Psoas muscle (tissue), 7 donors: ENCODE measurements at regions not wholly inside any gene's neighbourhood (a gene's known extent, or its start where the extent isn't known, plus 50 kb on each side); places are given as distances from the start of the nearest gene placed in this dataset.
"Not testable (repeated sequence)": the region's sequence is repeated elsewhere in the genome, so short reads cannot be mapped to it uniquely, and the experiment has no call there.

Source experiments
- ATAC-seq, 4 donors: fragments of 200-7000 bp; cut with Tn5 transposase; one replicate each; pipeline ENCODE4 v1.9.1; 2020; ENCODE audit warnings: moderate library complexity in 3 of 4, mild to moderate bottlenecking in 2 of 4
- DNase-seq, 2 donors: peaks; one replicate each; pipeline ENCODE4 v3.0.0-alpha.2; 2020
- H3K27ac ChIP-seq: fragments of 200-600 bp; one replicate; pipeline ENCODE4 v1.8.0; 2022
- H3K27me3 ChIP-seq, 3 donors: fragments of 200-600 bp in 1 of 3; one replicate each; pipeline versions ENCODE4 v1.6.1 to v1.8.0; 2013 to 2022; ENCODE audit warnings: low read length in 2 of 3, mild to moderate bottlenecking in 2 of 3, moderate library complexity in 1 of 3; ENCODE audit not compliant: insufficient read depth in 3 of 3
- H3K36me3 ChIP-seq, 2 donors: fragments of 200-600 bp in 1 of 2; one replicate each; pipeline versions ENCODE4 v1.6.1 to v1.8.0; 2013 to 2022; ENCODE audit warnings: low read depth in 1 of 2, mild to moderate bottlenecking in 1 of 2, moderate library complexity in 1 of 2; ENCODE audit not compliant: insufficient read depth in 1 of 2
- H3K4me1 ChIP-seq: fragments of 200-600 bp; one replicate; pipeline ENCODE4 v1.8.0; 2022
- H3K4me3 ChIP-seq: fragments of 200-600 bp; one replicate; pipeline ENCODE4 v1.8.0; 2022; ENCODE audit warnings: mild to moderate bottlenecking
- H3K9me3 ChIP-seq: fragments of 200-600 bp; one replicate; pipeline ENCODE4 v1.8.0; 2022
- WGBS, 3 donors: extraction: QIAGEN DNeasy Blood & Tissue Kit; methylation state at CpG; one replicate each; pipeline versions ENCODE4 v1.1.6 to v1.1.7; 2013; 5-methylcytosine and 5-hydroxymethylcytosine counted together
- intact Hi-C, 2 donors: fragments of 100-400 bp; cut with DNase I; formaldehyde crosslinking; loops; one replicate each; pipeline versions ENCODE4 v1.11.0 to v1.14.2; 2022
- TF ChIP-seq, protein P1 (sequence below): fragments of 200-600 bp; IDR thresholded peaks from one replicate; pipeline ENCODE4 v1.8.0; 2022; ENCODE audit warnings: antibody characterized with exemption
- donor health status: healthy with polysubstance abuse.
- donor health status: DM: no; HTN: no; CAD: no; lungs with moderate emphysema.
- donor health status: Bipolar disorder and iron deficiency.
- donor health status: healthy.
- donor health status: DM: yes; HTN: yes; CAD: no.
- donor health status: DM: no; HTN: no; CAD: no.
- donor health status: DM: yes; HTN: yes; CAD: no.

DNA sequence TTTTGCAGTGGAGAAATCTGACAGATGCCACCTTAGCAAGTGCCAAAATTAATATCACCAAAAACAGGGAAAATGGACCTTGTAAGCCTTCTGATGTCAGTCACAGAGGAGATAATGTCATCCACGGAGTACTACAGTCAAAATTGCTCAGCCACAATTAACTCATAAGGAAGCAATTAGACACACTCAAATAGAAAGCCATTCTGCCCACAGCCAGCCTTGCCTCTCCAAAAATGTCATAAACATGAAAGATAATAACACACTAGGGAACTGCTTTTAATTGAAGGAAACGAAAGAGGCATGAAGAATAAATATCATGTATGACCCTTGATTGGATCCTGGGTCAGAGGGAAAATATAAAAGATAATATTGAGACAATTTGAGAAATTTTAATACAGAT lies 505.6 kb upstream of the API5 start:
- 9 to 11% (median 9%) methylated on average over 2 of the region's 2 CpGs for WGBS, 3 donors

DNA sequence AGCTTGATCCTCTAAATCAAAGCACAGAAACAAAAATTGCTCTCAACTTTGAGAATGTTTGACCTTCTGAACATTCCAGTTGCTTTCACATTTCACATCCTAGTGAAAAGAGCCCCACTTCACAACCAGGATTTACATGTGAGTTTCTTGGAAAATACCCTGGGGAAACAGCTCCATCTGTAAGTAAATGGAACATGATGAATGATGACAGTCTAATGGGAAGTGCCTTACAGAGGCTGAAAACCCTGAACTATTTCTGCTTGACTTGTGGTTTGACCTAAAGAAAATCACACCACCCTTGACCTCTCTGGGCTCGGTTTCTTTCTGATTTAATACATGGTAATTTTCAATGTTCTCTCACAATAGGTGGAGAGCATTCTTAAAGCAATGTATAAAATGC lies 499.4 kb upstream of the API5 start:
- H3K36me3 ChIP-seq = no peaks in the 10 kb centered on the region
- no peak for ATAC-seq
- no peak overlapping the region for H3K27ac ChIP-seq
- intact Hi-C loops = no loop called here
- H3K27me3 ChIP-seq = no peaks in the 10 kb centered on the region
- TF ChIP-seq, protein P1, sequence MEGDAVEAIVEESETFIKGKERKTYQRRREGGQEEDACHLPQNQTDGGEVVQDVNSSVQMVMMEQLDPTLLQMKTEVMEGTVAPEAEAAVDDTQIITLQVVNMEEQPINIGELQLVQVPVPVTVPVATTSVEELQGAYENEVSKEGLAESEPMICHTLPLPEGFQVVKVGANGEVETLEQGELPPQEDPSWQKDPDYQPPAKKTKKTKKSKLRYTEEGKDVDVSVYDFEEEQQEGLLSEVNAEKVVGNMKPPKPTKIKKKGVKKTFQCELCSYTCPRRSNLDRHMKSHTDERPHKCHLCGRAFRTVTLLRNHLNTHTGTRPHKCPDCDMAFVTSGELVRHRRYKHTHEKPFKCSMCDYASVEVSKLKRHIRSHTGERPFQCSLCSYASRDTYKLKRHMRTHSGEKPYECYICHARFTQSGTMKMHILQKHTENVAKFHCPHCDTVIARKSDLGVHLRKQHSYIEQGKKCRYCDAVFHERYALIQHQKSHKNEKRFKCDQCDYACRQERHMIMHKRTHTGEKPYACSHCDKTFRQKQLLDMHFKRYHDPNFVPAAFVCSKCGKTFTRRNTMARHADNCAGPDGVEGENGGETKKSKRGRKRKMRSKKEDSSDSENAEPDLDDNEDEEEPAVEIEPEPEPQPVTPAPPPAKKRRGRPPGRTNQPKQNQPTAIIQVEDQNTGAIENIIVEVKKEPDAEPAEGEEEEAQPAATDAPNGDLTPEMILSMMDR = no peak
- no peaks in the 10 kb centered on the region for H3K4me1 ChIP-seq
- H3K9me3 ChIP-seq = no peaks in the 10 kb centered on the region
- no peak for DNase-seq
- H3K4me3 ChIP-seq = no peak overlapping the region
- 3 to 11% (median 6%) methylated on average over 1 of the region's 1 CpG for WGBS, 3 donors

More for the DNA sequence above, 505.6 kb upstream of the API5 start:
- TF ChIP-seq, protein P1 = no peak
- Histone ChIP-seq H3K27ac (no peak overlapping the region), H3K4me1 (no peaks in the 10 kb centered on the region), H3K36me3 (no peaks in the 10 kb centered on the region), H3K4me3 (no peak overlapping the region), H3K9me3 (no peaks in the 10 kb centered on the region), H3K27me3 (no peaks in the 10 kb centered on the region)
- intact Hi-C loops = no loop called here
- ATAC-seq = no peak
- no peak for DNase-seq

DNA sequence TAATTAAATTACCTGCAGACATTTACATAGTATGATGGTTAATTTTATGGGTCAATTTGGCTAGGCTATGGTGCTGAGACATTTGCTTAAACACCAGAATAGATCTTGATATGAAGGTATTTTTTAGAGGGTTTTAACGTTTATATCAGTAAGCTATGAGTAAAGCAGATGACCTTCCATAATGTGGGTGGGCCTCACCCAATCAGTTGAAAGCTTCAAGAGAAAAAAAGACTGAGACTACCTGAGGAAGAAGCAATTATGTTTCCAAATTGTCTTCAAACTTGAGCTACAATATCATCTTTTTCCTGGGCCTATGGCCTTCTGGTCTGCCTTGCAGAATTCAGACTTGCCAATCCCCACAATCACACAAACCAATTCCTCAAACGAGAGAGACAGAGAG lies 498.8 kb upstream of the API5 start:
- intact Hi-C loops = no loop called here
- 63 to 72% (median 65%) methylated on average over 2 of the region's 2 CpGs for WGBS, 3 donors

DNA sequence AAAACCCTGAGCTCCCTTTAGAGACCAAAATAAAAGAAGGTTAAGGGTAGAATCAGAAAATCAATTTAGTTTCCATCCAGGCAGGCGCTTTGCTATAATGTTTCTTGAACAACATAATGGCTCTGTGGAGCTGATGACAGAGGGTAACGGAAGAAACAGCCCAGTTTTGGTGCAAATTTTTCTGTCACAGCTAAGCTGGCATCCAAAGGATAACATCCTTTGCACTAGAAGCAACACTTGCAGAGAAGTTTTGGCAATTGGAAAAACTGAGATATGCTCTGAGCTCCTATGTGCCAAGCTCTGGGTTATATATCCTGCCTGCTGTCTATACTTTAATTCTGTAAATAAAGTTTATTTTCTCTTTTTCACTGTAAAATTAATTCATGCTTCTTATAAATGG lies 495.3 kb upstream of the API5 start:
- ATAC-seq (no peak), DNase-seq (no peak)
- no peaks in the 10 kb centered on the region for H3K9me3 ChIP-seq
- no peak overlapping the region for H3K27ac ChIP-seq
- TF ChIP-seq, protein P1 = no peak
- no peaks in the 10 kb centered on the region for H3K36me3 ChIP-seq
- no peaks in the 10 kb centered on the region for H3K4me1 ChIP-seq
- 84 to 92% (median 86%) methylated on average over 2 of the region's 2 CpGs for WGBS, 3 donors
- intact Hi-C loops = no loop called here
- no peaks in the 10 kb centered on the region for H3K27me3 ChIP-seq
- H3K4me3 ChIP-seq = no peak overlapping the region

More for the DNA sequence above, 498.8 kb upstream of the API5 start:
- H3K9me3 ChIP-seq = no peaks in the 10 kb centered on the region
- H3K4me3 ChIP-seq = no peak overlapping the region
- H3K36me3 ChIP-seq = no peaks in the 10 kb centered on the region
- DNase-seq = no peak
- no peak overlapping the region for H3K27ac ChIP-seq
- H3K4me1 ChIP-seq = no peaks in the 10 kb centered on the region
- TF ChIP-seq, protein P1 = no peak
- ATAC-seq = no peak
- no peaks in the 10 kb centered on the region for H3K27me3 ChIP-seq

DNA sequence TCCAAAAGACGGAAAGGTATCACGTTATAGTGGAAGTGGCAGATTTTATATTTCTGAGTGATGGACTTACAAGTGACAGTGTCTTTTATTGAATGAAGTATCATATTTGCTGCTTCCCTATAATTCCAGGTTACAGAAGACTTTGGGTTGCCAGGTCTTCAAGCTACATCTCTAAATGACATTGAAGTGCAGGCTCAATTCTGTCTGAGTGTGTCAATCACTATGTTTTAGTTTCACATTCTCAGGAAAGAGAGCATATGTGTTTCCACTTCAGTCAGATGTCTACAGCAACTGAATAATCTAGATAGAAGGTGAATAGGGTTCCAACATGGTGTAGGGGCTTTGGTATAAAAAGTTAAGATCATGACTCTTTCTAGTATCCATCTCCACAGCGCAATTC lies 492.7 kb upstream of the API5 start:
- WGBS, 3 donors = 70 to 93% (median 91%) methylated on average over 3 of the region's 3 CpGs
- Histone ChIP-seq H3K9me3 (no peaks in the 10 kb centered on the region), H3K27ac (no peak overlapping the region), H3K4me3 (no peak overlapping the region), H3K27me3 (no peaks in the 10 kb centered on the region), H3K4me1 (no peaks in the 10 kb centered on the region), H3K36me3 (no peaks in the 10 kb centered on the region)
- intact Hi-C loops = no loop called here
- ATAC-seq (no peak), DNase-seq (no peak)
- TF ChIP-seq, protein P1 = no peak

DNA sequence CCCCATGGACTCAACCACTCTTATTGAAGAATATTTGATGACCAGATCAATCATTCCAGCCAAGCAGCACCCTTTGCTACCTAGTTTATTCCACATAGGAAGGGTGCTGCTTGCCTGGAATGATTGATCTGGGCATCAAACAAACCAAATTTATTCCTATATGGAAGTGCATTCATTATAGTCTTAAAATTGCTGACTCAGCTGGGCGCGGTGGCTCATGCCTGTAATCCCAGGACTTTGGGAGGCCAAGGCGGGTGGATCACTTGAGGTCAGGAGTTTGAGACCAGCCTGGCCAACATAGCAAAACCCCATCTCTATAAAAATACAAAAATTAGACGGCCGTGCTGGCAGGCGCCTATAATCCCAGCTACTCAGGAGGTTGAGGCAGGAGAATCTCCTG lies 489.6 kb upstream of the API5 start:
- H3K4me1 ChIP-seq, H3K27me3 ChIP-seq, H3K9me3 ChIP-seq, DNase-seq, H3K36me3 ChIP-seq, H3K27ac ChIP-seq, H3K4me3 ChIP-seq, ATAC-seq, intact Hi-C loops: not testable (repeated sequence)
- WGBS, 3 donors = 92 to 94% (median 94%) methylated on average over 6 of the region's 6 CpGs
